ENCODE measurements at regions not wholly inside any gene's neighbourhood (a gene's known extent, or its start where the extent isn't known, plus 50 kb on each side); places are given as distances from the start of the nearest gene placed in this dataset.

DNA sequence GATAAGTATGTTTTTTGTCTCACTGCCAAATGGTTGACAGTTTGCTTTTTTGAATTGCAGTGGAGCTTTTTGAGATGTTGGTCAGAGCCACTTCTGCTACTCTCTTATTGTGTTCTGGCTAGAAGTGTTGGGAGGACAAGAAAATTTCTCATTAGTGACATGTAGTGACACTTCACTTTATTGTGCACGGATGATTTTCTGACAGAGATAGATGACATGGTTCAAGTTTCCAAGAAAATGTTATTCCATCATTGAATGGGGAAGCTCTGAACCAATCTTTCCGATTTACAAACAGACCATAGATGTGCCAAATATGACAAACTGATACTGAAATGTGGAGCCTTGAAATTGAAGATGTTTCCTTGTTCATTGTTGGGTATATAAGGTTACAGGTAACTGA, 558.9 kb upstream of the WWC1 start:
- H3K27ac ChIP-seq (ENCODE audit: low read depth in 1 of 2, low read length in 2 of 2): no peak overlapping the region
- no peaks in the 10 kb centered on the region for H3K36me3 ChIP-seq (ENCODE audit: control insufficient read depth in 1 of 2, insufficient read depth in 2 of 2, low read length in 1 of 2)
- DNase-seq (no peak), ATAC-seq (ENCODE audit: low FRiP score) (no peak)
- 63 to 69% methylated on average over 2 of the region's 2 CpGs for WGBS, 2 donors
- H3K4me3 ChIP-seq (ENCODE audit: low read length in 2 of 2): no peak overlapping the region
- H3K4me1 ChIP-seq (ENCODE audit: control insufficient read depth in 1 of 2, insufficient read depth in 2 of 2, low read length in 2 of 2): no peaks in the 10 kb centered on the region
- intact Hi-C loops (cut with DNase I): no loop called here
- no peaks in the 10 kb centered on the region for H3K9me3 ChIP-seq (ENCODE audit: control insufficient read depth, low read length)
- H3K27me3 ChIP-seq (ENCODE audit: control insufficient read depth in 1 of 2, insufficient read depth in 2 of 2, low read length in 1 of 2): no peaks in the 10 kb centered on the region

DNA sequence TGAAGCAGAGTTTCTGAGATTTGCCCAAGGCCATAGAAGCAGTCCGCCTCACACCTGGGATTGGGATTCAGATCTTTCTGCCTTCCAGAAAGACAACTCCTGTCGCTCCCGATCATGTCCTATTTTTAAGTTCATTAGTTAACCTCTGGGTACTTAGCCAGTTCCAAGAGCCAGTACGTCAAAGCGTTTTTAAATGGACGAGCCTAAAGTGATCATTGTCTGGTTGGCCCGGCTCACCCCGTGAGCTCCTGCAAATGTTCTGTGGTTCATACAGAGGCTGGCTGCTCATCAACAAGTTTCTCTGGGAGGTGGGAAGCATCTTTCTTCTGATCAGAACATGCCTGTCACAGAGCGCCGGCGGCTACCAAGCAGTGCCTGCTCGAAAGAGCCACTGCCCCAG, 554.5 kb upstream of the WWC1 start:
- Histone ChIP-seq H3K27ac (ENCODE audit: low read depth in 1 of 2, low read length in 2 of 2) (no peak overlapping the region), H3K9me3 (ENCODE audit: control insufficient read depth, low read length) (no peaks in the 10 kb centered on the region), H3K4me1 (ENCODE audit: control insufficient read depth in 1 of 2, insufficient read depth in 2 of 2, low read length in 2 of 2) (no peaks in the 10 kb centered on the region), H3K27me3 (ENCODE audit: control insufficient read depth in 1 of 2, insufficient read depth in 2 of 2, low read length in 1 of 2) (no peaks in the 10 kb centered on the region), H3K36me3 (ENCODE audit: control insufficient read depth in 1 of 2, insufficient read depth in 2 of 2, low read length in 1 of 2) (no peaks in the 10 kb centered on the region), H3K4me3 (ENCODE audit: low read length in 2 of 2) (no peak overlapping the region)
- DNase-seq: no peak
- WGBS, 2 donors: 83 to 87% methylated on average over 12 of the region's 12 CpGs
- intact Hi-C loops (cut with DNase I): no loop called here
- no peak for ATAC-seq (ENCODE audit: low FRiP score)

DNA sequence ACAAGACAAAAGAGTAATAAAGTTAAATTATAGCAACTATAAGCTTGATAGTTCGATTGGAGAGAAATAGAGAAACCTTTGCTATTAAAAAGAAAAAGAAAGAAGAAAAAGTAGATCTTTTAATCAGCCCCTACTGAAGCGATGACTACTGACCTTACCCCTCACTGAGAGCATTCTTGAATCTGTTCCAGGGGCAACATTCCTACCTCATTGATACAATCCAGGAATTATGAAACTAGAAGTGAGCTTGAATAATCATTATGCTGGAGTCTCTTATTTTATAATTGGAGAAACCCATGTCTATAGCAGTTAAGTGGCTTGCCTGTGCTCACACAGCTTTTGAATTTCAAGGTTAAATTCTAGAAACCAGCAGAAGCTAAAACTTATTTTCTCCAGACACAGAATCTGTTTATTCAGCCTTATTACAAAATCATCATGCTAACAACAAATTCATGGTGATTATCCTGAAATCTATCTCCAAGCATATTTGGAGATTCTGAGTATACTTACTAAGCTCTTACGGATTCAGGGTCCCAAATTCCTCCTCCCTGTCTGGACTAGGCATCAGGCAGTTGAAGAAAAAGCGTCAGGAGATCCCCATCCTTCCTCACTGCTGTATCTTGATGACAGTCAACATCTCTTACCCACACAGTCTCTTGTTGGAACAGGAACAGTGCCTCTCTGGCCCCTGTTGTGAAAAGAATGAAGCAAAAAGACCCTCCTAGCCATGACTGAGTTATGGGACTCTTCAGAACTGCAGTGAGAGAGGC, 547.6 kb upstream of the WWC1 start:
- Histone ChIP-seq H3K27ac (ENCODE audit: low read depth in 1 of 2, low read length in 2 of 2) (no peak overlapping the region), H3K27me3 (ENCODE audit: control insufficient read depth in 1 of 2, insufficient read depth in 2 of 2, low read length in 1 of 2) (no peaks in the 10 kb centered on the region), H3K4me3 (ENCODE audit: low read length in 2 of 2) (no peak overlapping the region), H3K36me3 (ENCODE audit: control insufficient read depth in 1 of 2, insufficient read depth in 2 of 2, low read length in 1 of 2) (no peaks in the 10 kb centered on the region), H3K9me3 (ENCODE audit: control insufficient read depth, low read length) (no peaks in the 10 kb centered on the region), H3K4me1 (ENCODE audit: control insufficient read depth in 1 of 2, insufficient read depth in 2 of 2, low read length in 2 of 2) (no peaks in the 10 kb centered on the region)
- ATAC-seq (ENCODE audit: low FRiP score) (no peak), DNase-seq (no peak)
- intact Hi-C loops (cut with DNase I): no loop called here
- 71 to 73% methylated on average over 4 of the region's 4 CpGs for WGBS, 2 donors

DNA sequence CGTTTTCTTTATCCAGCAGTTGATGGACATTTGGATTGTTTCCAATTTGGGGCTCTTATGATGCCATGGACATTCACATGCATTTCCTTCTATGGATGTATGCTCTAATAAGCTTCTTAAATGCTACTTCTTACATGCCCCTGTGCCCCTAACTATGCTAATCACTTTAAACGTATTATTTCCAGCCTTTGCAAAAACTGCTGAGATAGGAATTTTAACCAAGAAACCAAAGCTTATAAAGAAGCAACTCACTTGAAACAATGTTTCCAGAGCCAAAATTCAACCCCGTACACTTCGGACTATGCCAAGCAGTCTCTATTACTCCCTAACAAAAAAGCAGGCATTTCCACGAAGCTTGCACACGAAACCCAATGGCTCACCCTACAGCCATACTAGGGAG, 545.6 kb upstream of the WWC1 start:
- no peaks in the 10 kb centered on the region for H3K27me3 ChIP-seq (ENCODE audit: control insufficient read depth in 1 of 2, insufficient read depth in 2 of 2, low read length in 1 of 2)
- intact Hi-C loops (cut with DNase I): no loop called here
- no peak for ATAC-seq (ENCODE audit: low FRiP score)
- no peaks in the 10 kb centered on the region for H3K4me1 ChIP-seq (ENCODE audit: control insufficient read depth in 1 of 2, insufficient read depth in 2 of 2, low read length in 2 of 2)
- H3K36me3 ChIP-seq (ENCODE audit: control insufficient read depth in 1 of 2, insufficient read depth in 2 of 2, low read length in 1 of 2): no peaks in the 10 kb centered on the region
- H3K9me3 ChIP-seq (ENCODE audit: control insufficient read depth, low read length): no peaks in the 10 kb centered on the region
- H3K4me3 ChIP-seq (ENCODE audit: low read length in 2 of 2): no peak overlapping the region
- no peak overlapping the region for H3K27ac ChIP-seq (ENCODE audit: low read depth in 1 of 2, low read length in 2 of 2)
- DNase-seq: no peak
- WGBS, 2 donors: 71 to 73% methylated on average over 6 of the region's 6 CpGs

DNA sequence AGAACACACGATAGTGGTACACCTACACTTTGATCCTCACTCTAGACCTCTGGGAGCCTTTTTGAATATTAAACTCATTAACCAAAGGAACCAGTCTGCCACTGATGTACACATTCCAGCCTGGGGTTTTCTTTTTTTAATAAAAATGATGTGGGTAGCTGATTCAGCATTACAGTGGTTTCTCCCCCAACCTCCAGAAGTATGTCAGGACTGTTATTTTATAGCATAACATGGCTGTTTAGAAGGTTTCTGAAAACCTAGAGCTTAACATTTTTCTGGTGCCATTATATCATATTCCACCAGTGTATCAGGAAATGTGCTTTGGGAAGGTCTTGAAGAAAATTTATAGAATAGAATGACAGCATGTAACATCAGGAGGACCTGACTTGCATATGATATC, 540.9 kb upstream of the WWC1 start:
- Histone ChIP-seq H3K36me3 (ENCODE audit: control insufficient read depth in 1 of 2, insufficient read depth in 2 of 2, low read length in 1 of 2) (no peaks in the 10 kb centered on the region), H3K27ac (ENCODE audit: low read depth in 1 of 2, low read length in 2 of 2) (no peak overlapping the region), H3K9me3 (ENCODE audit: control insufficient read depth, low read length) (no peaks in the 10 kb centered on the region), H3K4me3 (ENCODE audit: low read length in 2 of 2) (no peak overlapping the region), H3K4me1 (ENCODE audit: control insufficient read depth in 1 of 2, insufficient read depth in 2 of 2, low read length in 2 of 2) (no peaks in the 10 kb centered on the region), H3K27me3 (ENCODE audit: control insufficient read depth in 1 of 2, insufficient read depth in 2 of 2, low read length in 1 of 2) (no peaks in the 10 kb centered on the region)
- intact Hi-C loops (cut with DNase I): no loop called here
- WGBS, 2 donors: 71 to 92% methylated on average over 1 of the region's 1 CpG
- no peak for DNase-seq
- no peak for ATAC-seq (ENCODE audit: low FRiP score)

DNA sequence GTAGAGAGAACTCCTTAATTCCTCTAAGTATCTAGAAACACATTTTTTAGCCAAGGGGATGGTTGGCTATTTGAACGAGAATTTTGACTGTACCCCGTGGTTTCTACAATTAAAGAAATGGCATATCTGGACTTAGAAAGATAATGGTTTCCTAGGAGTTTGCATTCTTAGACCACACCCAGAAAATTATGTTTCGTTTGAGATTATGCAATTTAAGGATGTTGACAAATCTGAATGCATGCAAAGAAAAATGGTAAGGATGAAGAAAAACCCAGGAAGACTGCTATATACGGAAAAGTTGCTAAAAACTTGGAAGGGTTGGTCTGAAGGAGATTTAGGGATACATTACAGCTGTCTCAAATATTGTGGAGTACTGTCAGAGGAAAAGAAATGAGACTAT, 538.5 kb upstream of the WWC1 start:
- no peak for ATAC-seq (ENCODE audit: low FRiP score)
- Histone ChIP-seq H3K9me3 (ENCODE audit: control insufficient read depth, low read length) (no peaks in the 10 kb centered on the region), H3K4me1 (ENCODE audit: control insufficient read depth in 1 of 2, insufficient read depth in 2 of 2, low read length in 2 of 2) (no peaks in the 10 kb centered on the region), H3K27ac (ENCODE audit: low read depth in 1 of 2, low read length in 2 of 2) (no peak overlapping the region), H3K27me3 (ENCODE audit: control insufficient read depth in 1 of 2, insufficient read depth in 2 of 2, low read length in 1 of 2) (no peaks in the 10 kb centered on the region), H3K36me3 (ENCODE audit: control insufficient read depth in 1 of 2, insufficient read depth in 2 of 2, low read length in 1 of 2) (no peaks in the 10 kb centered on the region), H3K4me3 (ENCODE audit: low read length in 2 of 2) (no peak overlapping the region)
- intact Hi-C loops (cut with DNase I): no loop called here
- WGBS, 2 donors: 79 to 83% methylated on average over 4 of the region's 4 CpGs
- no peak for DNase-seq

DNA sequence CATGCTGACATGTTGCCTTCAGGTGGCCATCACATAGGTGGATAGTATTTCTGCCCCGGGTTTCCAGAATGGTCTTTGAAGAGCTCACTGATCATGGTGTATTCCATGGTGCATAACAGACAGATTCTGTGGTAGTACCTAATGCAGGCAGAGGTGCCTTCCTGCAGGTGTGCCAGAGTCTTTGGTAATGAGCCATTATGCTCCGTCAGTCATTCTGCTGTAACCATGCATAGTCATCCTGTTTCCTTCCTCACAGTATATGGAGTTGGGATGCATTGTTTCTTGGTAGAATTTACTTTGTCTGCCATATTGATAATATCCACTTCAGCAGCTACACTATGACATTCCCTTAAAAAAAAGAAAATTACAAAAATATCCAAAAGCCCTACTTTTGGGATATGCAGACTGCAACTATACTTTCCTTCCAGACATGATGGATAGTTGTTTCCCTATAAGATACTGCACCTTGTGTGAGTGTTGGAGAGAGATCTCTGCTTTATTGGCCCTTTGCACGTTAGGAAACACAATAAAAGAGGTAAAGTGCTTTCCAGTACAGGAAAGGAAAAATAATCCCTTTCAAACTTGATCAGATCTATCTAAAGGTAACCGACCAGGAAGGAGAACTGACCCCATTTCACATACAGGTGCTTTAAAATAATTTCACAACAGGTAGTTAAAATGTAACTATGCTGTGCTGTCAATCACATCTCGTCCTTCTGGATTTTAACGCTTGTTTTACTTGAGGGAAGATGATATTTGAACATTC, 537.5 kb upstream of the WWC1 start:
- intact Hi-C loops (cut with DNase I): no loop called here
- ATAC-seq (ENCODE audit: low FRiP score): no peak
- 77 to 78% methylated on average over 6 of the region's 6 CpGs for WGBS, 2 donors
- no peak overlapping the region for H3K4me3 ChIP-seq (ENCODE audit: low read length in 2 of 2)
- no peak for DNase-seq
- H3K27me3 ChIP-seq (ENCODE audit: control insufficient read depth in 1 of 2, insufficient read depth in 2 of 2, low read length in 1 of 2): no peaks in the 10 kb centered on the region
- no peak overlapping the region for H3K27ac ChIP-seq (ENCODE audit: low read depth in 1 of 2, low read length in 2 of 2)
- no peaks in the 10 kb centered on the region for H3K9me3 ChIP-seq (ENCODE audit: control insufficient read depth, low read length)
- H3K36me3 ChIP-seq (ENCODE audit: control insufficient read depth in 1 of 2, insufficient read depth in 2 of 2, low read length in 1 of 2): no peaks in the 10 kb centered on the region
- H3K4me1 ChIP-seq (ENCODE audit: control insufficient read depth in 1 of 2, insufficient read depth in 2 of 2, low read length in 2 of 2): no peaks in the 10 kb centered on the region

DNA sequence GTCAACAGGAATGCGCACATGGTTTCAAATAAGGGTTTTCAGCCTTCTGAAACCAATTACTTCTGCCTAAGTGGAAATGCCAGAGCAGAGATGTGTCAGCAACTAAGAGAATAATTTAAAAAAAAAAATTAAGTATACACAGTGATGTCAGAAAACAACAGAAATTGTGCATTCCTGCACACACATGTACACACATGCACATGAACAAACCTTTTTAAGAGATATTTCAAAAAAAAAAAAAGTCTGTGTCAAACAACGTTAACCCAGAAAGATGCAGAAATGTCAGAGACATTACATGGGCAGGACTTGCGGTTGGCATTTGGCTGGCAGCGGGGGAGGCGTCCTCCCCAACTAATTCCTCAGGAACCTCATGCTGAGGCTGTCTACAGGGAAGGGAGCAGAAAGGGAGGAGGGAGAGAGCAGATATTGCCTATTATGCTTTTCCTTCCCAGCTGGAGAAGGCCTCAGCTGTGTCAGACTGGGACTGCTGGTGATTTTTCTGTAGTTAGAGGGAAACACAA, 536.9 kb upstream of the WWC1 start:
- ATAC-seq (ENCODE audit: low FRiP score) (no peak), DNase-seq (no peak)
- Histone ChIP-seq H3K27me3 (ENCODE audit: control insufficient read depth in 1 of 2, insufficient read depth in 2 of 2, low read length in 1 of 2) (no peaks in the 10 kb centered on the region), H3K27ac (ENCODE audit: low read depth in 1 of 2, low read length in 2 of 2) (no peak overlapping the region), H3K9me3 (ENCODE audit: control insufficient read depth, low read length) (no peaks in the 10 kb centered on the region), H3K36me3 (ENCODE audit: control insufficient read depth in 1 of 2, insufficient read depth in 2 of 2, low read length in 1 of 2) (no peaks in the 10 kb centered on the region), H3K4me1 (ENCODE audit: control insufficient read depth in 1 of 2, insufficient read depth in 2 of 2, low read length in 2 of 2) (no peaks in the 10 kb centered on the region), H3K4me3 (ENCODE audit: low read length in 2 of 2) (no peak overlapping the region)
- intact Hi-C loops (cut with DNase I): no loop called here
- 68 to 77% methylated on average over 5 of the region's 5 CpGs for WGBS, 2 donors

DNA sequence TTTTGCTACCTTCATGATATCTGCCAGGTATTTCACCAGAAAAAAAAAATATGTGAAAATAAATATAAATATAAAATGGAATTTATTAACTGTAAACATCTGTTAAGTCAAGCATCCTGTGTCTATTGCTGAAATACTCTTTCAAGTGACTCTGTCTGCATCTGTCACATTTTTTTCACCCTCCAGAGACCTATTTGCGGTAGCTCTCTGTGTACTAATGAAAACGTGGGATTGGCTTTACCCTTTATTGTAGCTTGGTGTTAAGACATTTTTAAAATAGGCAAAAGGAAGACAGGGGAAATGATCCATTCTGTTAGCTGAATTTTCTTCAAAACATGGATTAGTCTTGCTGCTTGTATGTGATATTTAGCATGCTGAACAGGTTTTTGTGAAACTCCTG, 536.0 kb upstream of the WWC1 start:
- H3K4me3 ChIP-seq (ENCODE audit: low read length in 2 of 2): no peak overlapping the region
- no peaks in the 10 kb centered on the region for H3K27me3 ChIP-seq (ENCODE audit: control insufficient read depth in 1 of 2, insufficient read depth in 2 of 2, low read length in 1 of 2)
- H3K9me3 ChIP-seq (ENCODE audit: control insufficient read depth, low read length): no peaks in the 10 kb centered on the region
- H3K27ac ChIP-seq (ENCODE audit: low read depth in 1 of 2, low read length in 2 of 2): no peak overlapping the region
- no peaks in the 10 kb centered on the region for H3K36me3 ChIP-seq (ENCODE audit: control insufficient read depth in 1 of 2, insufficient read depth in 2 of 2, low read length in 1 of 2)
- 50 to 53% methylated on average over 2 of the region's 2 CpGs for WGBS, 2 donors
- DNase-seq: no peak
- no peak for ATAC-seq (ENCODE audit: low FRiP score)
- intact Hi-C loops (cut with DNase I): no loop called here
- H3K4me1 ChIP-seq (ENCODE audit: control insufficient read depth in 1 of 2, insufficient read depth in 2 of 2, low read length in 2 of 2): no peaks in the 10 kb centered on the region

All from aorta (tissue), 5 donors.